ENCODE measurements at regions not wholly inside any gene's neighbourhood (a gene's known extent, or its start where the extent isn't known, plus 50 kb on each side); places are given as distances from the start of the nearest gene placed in this dataset.

DNA sequence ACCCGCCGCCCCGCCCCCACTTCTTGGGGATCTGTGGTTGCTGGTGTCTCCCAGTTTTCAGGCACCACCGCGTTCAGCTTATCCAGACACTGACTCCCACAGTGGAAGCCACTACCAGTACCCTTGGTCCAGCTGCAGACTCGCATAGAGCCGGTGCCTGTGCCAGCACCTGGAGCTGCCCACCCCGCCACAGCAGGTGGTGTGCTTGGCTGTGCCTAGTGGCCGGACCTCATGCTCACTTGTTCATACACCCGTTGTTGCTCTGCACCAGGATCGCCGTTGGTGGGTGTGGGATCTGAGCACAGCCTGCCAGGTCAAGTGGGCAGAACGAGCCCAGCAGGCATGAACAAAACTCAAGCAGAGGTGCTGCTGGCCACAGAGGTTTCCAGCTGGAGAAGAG, 673.2 kb downstream of the RERGL start:
- TF ChIP-seq, protein P1, sequence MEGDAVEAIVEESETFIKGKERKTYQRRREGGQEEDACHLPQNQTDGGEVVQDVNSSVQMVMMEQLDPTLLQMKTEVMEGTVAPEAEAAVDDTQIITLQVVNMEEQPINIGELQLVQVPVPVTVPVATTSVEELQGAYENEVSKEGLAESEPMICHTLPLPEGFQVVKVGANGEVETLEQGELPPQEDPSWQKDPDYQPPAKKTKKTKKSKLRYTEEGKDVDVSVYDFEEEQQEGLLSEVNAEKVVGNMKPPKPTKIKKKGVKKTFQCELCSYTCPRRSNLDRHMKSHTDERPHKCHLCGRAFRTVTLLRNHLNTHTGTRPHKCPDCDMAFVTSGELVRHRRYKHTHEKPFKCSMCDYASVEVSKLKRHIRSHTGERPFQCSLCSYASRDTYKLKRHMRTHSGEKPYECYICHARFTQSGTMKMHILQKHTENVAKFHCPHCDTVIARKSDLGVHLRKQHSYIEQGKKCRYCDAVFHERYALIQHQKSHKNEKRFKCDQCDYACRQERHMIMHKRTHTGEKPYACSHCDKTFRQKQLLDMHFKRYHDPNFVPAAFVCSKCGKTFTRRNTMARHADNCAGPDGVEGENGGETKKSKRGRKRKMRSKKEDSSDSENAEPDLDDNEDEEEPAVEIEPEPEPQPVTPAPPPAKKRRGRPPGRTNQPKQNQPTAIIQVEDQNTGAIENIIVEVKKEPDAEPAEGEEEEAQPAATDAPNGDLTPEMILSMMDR (IDR thresholded peaks at IDR 0.05; ENCODE audit: insufficient read depth, low read depth, low read length, missing control alignments) = no peak
- no peak for DNase-seq (ENCODE audit: low read depth)
- no peak overlapping the region for H3K4me3 ChIP-seq (ENCODE audit: low read depth, low read length)

DNA sequence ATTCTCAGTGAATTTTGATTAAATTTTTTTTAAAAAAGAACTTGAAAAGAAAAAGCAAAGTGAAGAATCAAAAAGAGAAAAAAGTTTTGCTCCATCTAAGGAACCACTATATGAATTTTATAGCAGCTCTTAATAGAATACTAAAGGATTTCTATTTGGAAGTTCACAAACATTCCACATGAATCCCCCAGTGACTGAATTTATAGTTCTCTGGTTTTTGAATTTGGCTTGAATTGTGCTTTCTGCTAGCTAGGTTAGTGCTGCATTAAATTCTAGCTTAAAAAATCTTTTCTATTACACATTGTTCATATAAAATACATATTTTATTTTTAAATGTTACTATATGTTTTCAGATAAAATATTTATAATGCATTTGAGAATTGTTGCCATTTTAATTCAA, 675.4 kb downstream of the RERGL start:
- no peak for DNase-seq (ENCODE audit: low read depth)
- no peak overlapping the region for H3K4me3 ChIP-seq (ENCODE audit: low read depth, low read length)
- TF ChIP-seq, protein P1 (IDR thresholded peaks at IDR 0.05; ENCODE audit: insufficient read depth, low read depth, low read length, missing control alignments) = no peak

DNA sequence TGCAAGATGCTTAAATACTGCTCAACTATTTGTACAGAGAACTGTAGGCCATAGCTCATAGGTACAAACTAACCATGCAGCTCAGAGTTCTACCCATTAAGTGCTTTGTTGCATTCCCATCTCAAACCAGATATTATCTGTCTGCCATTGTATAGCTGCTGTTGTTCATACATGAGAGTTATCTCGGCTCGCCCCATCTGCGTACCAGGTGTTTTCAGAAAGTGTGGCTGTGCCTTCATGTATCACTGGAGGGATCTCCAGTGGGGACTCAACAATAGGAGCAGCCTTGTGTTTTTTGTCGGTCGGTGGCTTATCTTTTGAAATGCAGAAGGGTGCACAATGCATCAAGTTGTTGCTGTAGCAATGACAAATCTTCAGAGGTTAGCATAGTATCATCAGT, 678.3 kb downstream of the RERGL start:
- TF ChIP-seq, protein P1 (IDR thresholded peaks at IDR 0.05; ENCODE audit: insufficient read depth, low read depth, low read length, missing control alignments) = no peak
- no peak for DNase-seq (ENCODE audit: low read depth)
- H3K4me3 ChIP-seq (ENCODE audit: low read depth, low read length) = no peak overlapping the region

DNA sequence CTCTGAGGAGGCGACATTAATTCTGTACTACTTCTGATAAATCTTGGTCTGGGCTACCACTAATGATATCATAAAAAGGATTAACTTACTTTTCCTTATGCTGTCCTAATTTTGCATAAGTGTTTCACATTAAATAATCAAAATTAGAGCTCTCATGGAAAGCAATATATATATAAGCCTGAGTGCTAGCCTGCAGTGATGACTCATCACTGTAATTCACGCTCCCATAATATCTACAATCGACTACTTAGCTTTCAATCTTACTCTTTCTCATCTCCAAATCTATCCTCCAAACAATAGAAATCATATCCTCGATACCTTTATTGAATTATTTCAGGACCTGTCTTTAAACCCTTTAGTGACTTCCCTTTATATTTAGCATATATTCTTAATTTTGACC, 701.3 kb downstream of the RERGL start:
- no peak overlapping the region for H3K4me3 ChIP-seq (ENCODE audit: low read depth, low read length)
- TF ChIP-seq, protein P1 (IDR thresholded peaks at IDR 0.05; ENCODE audit: insufficient read depth, low read depth, low read length, missing control alignments) = no peak
- no peak for DNase-seq (ENCODE audit: low read depth)

DNA sequence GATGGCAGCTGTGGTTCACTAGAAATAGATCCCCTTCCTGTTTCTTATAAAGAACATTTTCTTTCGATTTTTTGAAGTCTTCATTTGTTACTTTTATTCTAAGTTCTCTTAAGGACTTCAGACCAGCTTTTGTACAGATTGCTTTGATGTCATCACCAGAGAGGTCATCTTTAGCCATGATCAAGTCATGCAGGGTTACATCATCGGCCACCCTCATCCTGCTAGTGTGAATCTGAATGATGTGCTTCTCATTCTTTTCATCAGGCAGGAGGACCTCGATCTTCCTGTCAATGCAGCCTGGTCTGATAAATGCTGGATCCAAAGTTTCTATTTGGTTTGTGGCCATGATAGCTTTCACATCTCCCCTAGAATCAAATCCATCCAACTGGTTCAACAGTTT, 706.7 kb downstream of the RERGL start:
- TF ChIP-seq, protein P1 (IDR thresholded peaks at IDR 0.05; ENCODE audit: insufficient read depth, low read depth, low read length, missing control alignments) = no peak
- H3K4me3 ChIP-seq (ENCODE audit: low read depth, low read length) = no peak overlapping the region
- DNase-seq (ENCODE audit: low read depth) = no peak

DNA sequence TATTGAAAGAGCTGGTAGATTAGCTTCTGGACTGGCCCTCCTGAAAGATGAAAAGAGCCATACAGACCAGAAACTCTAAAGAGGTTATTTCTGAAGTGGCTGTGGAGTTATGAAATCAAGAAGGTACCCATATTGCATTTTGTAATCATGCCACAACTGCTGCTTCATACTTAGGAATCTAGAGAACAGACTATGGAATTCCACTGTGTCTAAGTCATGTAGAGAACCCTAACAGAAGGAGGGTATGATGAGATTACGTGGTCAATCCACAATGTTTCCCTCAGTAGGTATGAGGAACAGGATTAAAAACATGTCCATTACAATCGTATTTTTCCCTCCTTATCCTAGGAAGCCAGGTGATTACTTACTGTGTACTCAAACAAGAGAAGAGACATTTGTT, 708.8 kb downstream of the RERGL start:
- DNase-seq (ENCODE audit: low read depth) = no peak
- TF ChIP-seq, protein P1 (IDR thresholded peaks at IDR 0.05; ENCODE audit: insufficient read depth, low read depth, low read length, missing control alignments) = no peak
- no peak overlapping the region for H3K4me3 ChIP-seq (ENCODE audit: low read depth, low read length)

DNA sequence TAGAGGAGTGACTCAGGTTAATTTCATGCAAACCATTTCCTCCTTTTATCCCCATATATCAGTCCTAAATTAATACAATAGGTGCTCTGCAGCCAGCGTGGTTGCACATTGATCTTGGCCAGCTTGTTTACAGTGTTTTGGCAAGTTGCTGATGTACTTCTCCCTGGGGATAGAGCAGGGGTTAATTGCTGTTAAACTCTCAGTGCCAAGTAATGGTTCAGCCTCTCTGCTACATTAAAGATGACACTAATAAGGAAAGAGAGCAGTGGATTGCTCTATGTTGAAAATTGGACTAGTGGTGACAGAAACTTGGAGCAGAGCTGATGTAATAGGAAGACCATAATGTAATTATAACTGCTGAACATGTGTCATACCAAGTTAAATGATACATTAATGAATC, 717.5 kb downstream of the RERGL start:
- DNase-seq (ENCODE audit: low read depth) = no peak
- TF ChIP-seq, protein P1 (IDR thresholded peaks at IDR 0.05; ENCODE audit: insufficient read depth, low read depth, low read length, missing control alignments) = no peak
- H3K4me3 ChIP-seq (ENCODE audit: low read depth, low read length) = no peak overlapping the region
